NCI-H2107 (cell line): ENCODE measurements at regions not wholly inside any gene's neighbourhood (a gene's known extent, or its start where the extent isn't known, plus 50 kb on each side); places are given as distances from the start of the nearest gene placed in this dataset.
A peak's percentile ranks its signal among the peaks of the same experiment; 100 is the strongest.
"Not testable (repeated sequence)": the region's sequence is repeated elsewhere in the genome, so short reads cannot be mapped to it uniquely, and the experiment has no call there.

Experiments used
- DNase-seq: peaks from one replicate; lab custom pipeline; 2025; lab: John Stamatoyannopoulos, UW

DNA sequence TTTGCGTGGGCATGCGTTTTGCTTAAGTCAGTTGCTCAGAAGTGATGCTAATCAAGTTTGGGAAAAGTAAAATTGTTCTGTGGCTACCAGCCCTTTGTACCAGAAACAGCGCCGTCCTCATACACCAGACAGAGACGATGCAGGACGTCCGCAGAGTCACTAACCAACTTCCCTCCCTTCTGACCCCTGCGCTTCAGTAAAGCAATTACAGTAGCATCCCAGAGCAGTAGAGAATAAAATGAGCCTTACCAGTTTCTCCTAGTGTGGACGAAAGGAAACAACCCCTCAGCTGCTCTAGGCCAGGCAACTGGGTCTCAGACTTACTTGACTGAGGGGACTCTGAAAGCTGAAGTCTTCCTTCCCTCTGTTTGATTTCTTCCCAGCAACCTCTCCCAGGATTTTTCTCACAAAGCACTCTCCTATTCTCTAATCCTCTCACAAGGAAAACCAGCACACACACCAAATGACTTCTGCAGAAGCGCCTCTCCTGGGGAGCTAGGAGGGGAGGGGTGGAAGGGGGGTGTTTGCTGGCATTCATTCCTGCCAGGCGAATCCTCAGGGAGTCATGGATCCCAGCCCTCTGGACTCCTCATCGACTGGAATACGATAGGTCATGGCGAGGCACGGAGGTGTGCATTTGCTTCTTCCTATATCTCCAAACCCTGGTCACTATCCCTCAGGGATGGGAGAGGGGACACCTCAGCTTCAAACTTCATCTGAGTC lies 56.0 kb upstream of the MID1 start:
- DNase-seq: no peak

DNA sequence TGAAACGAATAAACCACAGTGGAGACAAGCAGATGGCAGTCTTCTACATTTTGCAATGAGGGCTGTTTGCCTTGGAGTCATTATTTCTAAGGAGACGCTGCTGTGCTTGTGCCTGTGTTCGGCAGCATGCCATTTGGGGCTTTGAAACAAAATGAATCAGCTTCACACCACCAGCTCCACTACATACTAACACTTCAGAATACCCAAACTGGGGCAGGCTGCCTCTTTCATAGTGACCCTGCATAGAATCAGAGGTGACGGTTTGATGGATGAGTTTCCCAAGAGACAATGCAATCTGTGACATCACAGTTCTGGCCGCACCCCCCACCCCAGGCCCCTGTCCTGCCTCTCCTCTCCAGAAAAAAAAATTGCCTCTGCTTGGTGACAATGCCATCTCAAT lies 57.1 kb upstream of the MID1 start:
- no peak for DNase-seq

DNA sequence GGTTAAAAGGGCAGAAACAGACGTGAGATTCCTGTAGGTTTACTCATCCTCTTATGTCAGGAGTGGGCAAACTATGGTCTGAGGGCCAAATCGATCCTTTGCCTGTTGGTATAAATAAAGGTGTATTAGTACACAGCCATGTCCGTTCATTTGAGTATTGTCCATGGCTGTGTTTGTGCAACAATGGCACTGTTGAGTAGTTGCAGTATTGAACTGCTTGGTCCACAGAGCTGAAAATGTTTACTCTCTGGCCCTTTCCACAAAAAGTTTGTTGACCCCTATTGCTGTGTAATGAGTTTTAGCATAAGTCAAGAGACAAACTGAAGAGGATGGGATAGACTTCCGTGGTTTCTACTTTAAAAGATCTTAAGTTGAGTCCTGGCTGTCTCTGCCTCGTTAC lies 59.0 kb upstream of the MID1 start:
- DNase-seq: no peak

DNA sequence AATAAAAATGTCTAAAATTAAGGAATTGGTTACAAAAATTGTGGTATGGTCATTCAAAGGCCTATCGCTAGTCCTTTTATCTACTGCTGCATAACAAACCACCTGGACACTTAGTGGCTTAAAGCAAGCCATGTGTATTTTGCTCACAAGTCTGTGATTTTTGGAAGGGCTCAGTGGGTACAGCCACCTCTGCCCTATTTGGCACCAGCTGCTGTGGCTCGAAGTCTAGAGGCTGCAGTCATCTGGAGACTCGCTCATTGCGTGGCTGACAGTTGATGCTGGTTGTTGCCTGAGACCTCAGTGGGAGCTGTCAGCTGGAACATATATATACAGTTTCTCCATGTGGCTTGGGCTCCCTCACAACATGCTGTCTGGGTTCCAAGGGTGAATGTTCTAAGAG lies 60.8 kb upstream of the MID1 start:
- no peak for DNase-seq

DNA sequence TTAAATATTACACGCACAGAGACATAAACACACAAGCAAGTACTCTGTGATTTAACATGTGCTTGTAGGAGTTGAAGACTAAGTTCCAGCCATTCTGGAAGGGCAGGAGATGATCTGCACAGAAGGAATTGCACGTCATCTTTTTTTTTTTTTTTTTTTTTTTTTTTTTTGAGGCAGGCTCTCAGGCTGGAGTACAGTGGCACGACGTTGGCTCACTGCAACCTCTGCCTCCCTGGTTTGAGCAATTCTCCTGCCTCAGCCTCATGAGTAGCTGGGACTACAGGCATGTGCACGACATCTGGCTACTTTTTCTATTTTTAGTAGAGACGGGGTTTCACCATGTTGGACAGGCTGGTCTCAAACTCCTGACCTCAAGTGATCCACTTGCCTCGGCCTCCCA lies 63.2 kb upstream of the MID1 start:
- DNase-seq: not testable (repeated sequence)

DNA sequence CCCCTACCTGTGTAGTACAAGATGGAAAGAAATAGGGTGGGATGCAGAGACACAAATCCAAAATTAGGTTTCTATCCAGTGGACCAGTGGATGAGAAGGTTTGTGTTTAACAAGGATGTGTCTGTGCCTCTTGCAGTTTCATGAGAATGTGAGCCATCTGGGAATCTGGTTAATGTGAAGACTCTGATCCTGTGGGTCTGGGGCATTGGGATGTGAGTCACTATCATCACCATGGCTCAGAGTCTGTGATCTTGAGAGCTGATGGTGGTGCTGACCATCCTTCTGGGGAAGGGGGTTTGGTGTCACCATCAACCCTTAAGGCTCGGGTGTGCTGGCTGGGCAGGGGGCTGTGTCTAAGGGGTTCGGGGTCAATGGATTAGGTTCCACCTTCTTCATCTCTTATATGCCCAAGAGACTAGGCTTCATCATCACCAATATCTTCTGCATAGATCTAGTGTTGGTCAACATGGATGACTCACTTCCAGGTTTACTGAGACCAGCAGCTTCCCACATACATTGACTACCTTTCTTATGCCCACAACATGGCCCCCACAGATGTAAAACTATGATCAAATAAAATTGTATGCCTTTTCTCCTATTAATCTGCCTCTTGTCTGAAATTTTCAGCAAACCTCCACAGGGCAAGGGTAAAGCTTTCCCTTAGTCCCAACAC lies 65.7 kb upstream of the MID1 start:
- DNase-seq: no peak

DNA sequence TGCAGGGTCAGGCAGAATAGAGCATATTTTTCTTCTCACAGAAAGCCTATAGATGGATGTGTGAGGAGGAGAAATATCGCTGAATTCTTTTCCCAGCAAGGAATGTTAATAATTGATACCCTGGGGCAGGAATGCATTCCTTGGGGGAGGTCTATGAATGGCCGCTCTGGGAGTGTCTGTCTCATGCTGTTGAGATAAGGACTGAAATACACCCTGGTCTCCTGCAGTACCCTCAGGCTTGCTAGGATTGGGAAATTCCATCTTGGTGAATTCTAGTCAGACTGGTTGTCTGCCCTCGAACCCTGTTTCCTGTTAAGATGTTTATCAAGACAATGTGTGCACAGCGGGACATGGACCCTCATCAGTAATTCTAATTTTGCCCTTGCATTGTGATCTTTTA lies 71.4 kb upstream of the MID1 start:
- DNase-seq: not testable (repeated sequence)

DNA sequence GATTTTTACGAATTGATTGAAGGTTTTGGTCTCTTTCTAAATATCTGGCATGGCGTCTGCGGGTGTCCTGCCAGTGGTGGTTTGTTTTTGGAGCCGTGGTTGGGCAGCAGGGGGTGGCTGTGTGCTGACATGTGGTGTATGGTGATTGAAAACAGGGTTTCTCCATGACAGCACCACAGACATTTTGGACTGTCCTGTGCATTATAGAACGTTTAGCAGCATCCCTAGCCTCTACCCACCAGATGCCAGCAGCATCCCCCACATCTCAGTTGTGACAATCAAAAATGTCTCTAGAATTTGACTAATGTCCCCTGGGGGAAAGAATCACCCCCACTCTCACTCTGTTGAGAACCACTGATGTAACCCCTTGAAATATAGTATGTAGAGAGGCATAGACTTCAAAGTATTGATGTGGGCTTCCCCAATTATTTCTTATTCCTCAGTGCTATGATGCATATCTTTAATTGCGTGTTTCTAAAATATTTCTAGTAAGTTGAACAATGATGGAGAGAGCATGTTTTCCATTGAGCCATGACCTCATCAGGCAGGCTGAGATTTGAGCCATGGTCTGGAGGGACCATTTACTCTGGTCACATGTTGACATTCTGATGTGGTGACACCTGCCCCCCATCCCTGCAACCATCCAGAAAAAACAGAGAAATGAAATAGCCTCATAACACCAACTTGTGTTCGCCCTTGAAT lies 77.4 kb upstream of the MID1 start:
- DNase-seq: no peak

DNA sequence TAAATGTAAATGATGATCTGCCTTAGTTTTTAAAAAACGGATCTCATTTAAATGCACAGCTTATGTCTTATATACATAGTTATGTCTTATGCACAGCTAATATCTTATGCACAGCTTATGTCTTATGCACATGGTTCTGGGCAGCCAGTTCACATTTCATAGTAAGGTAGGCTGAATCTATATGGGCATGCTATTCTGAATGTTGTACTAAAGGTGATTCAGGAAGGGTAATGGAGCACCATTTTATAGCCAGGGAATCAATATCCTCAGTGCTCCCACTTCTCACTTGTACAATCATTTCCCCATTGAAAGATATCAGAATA lies 77.9 kb upstream of the MID1 start:
- DNase-seq: no peak

DNA sequence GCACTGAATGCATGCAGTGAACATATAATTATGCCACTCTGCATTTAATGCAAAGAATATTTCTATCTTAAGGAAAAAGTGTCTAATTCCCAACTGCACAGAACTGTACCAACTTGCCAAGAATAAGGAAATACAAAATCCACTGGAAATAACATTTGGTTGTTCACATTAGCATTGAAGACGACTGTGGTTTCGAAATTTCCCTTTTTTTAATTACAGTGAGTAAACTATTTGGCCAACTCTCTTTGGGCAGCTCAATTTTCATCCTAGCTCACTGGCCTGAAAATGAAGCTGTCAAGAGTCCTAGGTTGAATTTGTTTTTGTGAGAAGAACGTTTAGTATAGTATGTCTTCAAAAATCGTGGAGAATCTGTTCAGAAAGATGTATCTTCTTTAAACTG lies 81.6 kb upstream of the MID1 start:
- DNase-seq: no peak

DNA sequence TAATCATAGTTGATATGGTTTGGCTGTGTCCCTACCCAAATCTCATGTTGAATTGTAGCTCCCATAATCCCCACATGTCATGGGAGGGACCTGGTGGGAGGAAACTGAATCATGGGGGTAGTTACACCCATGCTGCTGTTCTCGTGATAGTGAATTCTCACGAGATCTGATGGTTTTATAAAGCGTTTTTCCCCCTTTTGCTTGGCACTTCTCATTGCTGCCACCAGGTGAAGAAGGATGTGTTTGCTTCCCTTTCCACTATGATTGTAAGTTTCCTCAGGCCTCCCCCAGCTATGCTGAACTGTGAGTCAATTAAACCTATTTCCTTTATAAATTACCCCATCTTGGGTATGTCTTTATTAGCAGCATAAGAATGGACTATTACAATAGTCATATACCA lies 86.0 kb upstream of the MID1 start:
- not testable (repeated sequence) for DNase-seq

DNA sequence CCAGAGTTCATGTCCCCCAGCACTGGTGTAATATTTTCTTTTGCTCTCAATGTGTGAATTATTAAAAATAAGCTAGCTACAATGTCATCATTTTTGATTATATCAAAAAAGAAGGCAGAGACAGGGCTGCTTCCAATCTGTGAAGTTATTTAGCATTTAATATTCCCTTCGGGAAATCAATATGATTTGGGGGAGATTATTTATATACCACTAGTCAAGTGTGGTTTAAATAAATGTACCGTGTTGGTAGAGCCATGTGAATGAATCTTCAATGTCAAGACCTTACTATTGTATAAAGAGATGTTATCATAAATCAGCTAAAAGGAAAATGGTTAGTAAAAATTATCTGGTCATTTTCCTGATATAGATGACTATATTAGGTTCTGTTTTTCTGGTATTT lies 87.4 kb upstream of the MID1 start:
- no peak for DNase-seq

DNA sequence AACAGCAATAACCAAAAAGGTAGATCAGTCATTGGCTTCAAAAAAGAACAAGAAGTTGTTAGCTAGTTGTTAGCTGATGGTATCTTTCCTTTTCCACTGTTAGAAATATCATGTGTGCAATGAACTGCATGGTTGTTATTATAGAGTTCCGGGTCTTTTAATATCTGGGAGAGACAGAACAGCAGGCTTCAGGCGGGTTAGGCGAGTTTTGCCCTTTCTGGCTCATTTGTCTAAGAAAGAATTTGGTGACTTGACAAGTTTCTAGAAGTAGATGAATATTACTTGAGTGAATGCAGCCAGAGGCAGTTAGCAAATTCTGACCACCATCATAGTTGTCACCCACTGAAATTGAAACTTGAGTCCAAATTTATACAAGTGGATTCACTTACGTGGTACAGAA lies 88.9 kb upstream of the MID1 start:
- DNase-seq: no peak

DNA sequence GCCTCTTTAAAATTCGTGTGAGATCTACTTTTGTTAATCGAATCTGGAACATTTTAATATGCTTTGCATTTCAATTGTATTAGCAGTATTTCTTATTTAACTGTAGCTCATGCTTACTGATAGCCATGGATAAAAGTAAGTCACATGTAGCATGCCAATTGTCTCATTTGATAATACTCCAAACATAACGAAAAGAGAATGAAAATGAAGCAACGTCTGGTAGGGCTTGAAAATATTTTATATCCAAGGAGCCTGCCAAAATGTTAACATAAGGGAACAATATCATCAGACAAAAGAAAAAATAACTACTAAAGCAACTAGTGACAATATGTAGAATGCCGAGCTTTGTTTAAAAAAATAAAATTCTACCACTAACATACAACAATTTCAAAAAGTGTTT lies 94.1 kb upstream of the MID1 start:
- DNase-seq: no peak

DNA sequence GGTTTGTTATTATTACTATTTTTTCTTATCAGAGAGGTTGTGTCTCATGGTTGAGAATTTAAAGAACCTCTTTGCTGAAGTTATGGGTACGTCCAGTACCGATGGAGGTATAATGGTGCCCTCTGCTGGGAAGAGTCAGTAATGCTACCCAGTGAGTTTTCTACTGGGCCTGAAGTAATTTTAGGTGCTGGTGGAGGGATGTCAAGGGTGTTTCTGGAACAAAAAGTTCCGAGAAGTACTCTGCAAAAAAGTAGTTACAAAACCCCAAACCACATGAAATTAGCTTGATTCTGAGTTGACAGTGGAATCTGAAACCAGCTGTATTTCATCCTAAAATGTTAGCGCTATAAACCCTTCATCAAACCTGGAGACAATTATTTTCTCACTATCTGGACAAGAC lies 102.5 kb upstream of the MID1 start:
- peak; percentile 17 for DNase-seq

DNA sequence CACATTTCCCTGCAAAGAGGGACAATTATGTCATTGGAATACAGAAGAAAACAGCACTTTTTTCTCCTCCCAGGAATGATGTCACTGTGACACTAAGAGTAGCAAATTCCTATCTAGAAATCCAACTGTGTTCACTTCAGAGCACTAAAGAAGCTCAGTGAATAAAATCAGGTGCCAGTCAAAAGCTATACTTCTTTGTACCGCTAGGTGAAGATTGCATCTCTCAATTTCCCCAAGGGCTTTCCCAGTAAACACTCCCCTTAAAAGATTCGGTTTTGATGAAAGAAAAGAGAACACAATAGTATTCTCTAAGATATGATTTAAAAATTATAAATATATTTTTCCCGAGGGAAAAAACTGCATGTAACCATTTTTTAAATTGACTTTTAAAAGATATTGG lies 104.7 kb upstream of the MID1 start:
- no peak for DNase-seq

DNA sequence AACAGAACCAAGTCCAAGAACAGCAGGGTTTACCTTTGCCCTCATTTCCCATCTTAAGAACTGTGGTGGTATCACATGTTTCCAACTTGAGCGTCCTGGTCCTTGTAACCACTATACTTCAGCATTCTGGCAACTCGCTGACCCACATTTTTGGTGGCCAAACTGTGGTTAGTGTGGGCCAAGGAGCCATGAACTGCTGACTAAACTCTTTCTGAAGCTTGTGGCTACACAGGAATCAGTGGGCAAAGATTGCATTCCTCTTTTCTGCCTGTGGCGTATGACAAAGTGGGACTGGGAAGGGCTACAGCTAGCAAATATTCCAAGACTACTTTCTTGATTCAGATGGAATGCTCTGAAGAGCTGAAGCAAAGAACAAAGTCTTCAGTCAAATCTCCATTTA lies 106.3 kb upstream of the MID1 start:
- no peak for DNase-seq

DNA sequence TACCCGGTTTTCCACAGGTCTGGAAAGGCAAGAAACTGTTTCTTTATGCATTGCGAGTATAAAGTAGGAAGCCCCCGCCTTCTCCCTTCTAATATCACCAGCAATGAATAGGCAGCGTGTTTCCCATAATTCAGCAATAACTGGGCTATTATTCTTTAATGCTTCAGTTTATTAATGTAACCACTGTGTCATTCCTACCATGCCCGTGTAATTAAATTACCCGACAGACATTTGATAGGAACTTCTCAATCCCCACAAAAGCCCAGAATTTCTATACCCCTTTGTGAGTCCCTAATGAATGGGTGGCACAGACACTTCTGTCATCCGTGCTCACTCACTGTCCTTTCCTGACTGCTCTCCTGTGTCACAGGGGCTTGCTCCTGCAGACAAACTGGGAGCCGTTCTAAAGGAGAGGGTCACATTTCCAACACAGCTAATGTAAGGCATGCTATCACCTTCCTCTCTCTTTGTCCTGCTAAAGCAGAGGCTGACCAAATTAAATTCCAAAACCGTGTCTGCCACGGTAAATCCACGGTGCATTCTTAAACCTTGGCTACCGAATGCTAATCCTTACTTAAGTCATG lies 108.5 kb upstream of the MID1 start:
- no peak for DNase-seq

DNA sequence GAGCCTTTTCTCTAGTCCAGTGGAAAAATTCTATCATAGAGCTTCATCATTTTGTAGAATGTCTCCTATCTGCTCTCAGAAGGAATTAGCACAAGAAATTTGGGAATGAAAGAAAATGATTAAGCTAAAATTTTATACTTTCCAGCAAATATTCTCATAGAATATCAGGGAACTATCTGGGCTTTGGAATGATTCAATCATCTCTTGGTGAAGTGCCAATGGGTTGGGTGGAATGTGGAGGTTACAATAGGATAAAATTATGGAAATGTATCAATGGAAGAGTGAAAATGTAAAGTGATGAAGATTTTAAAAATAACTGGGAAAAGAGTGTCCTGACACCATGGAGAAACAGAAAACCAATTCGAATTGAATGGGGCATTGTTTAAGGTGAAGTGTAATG lies 119.0 kb upstream of the MID1 start:
- no peak for DNase-seq

DNA sequence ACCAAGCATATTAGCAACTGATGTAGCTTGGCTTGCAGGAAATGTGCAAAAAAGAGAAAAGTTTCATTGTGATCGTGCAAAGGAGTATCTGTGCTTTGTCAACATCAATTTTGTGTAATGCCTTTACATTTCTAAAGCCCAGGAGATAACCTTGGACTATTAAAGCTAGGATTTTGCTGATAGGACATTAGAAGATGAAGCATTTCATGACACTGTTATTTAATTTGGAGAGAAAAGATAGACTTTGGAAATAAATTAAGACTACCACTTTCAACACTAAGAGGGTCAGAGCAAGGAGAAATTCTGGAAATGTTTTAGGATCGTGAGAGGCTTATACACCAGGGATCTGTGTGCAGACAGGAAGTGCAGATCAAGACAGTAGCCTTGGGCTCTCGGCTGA lies 120.6 kb upstream of the MID1 start:
- DNase-seq: no peak

DNA sequence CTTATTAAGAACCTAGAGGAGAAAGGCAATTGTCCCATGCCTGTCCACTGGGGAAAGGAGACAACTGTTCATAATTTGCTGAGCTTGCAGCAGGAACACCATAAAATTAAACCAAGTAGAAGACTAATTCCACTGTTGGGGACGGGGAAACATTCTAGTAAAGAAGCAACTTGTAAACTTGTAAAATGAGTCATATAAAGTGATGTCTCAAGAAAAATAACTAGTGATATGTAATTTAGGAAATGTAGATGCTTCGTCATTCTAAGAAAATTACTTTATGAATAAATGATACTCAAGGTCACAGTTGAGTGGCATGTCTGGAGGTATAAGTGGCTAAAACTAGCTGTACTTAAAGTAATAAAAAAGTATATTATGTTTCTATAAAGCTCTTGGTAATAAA lies 121.2 kb upstream of the MID1 start:
- no peak for DNase-seq

DNA sequence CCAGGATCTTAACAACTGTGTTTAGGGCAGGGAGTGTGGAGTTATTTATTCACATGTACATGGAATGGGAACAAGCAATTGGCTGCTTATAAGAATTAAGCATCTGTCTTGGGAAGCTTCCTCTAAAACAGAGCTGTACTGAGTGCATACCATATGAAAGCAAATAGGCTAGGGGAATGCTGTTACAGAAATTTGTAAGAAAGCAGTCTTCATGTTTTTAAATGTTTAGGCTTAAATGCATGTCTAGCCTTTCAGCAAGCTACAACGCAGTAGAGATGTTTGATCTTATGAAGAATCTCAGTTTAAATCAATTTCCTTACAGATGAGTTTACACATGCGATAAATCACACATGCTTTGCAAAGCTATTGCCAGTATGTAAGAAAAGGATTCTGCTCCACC lies 123.1 kb upstream of the MID1 start:
- no peak for DNase-seq

DNA sequence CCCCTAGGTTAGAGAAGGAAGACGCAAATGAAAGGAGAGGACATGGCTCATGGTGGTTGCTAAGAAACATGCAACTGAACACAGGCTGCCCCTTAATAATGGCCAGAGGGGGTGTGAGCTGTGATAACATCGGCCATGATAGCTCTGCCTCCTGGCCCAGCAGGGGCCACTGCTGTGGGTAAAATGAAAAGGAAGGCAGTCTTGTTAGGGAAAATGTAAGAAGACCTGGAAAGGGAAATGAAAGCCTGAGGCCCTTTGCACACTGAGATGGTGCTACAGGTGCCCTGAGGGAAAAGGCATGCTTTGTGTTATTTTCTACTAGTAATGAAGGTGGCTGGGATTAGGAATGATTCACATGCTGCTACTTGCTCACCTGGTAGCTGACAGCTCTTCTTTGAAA lies 123.6 kb upstream of the MID1 start:
- no peak for DNase-seq
